ENCODE measurements at regions not wholly inside any gene's neighbourhood (a gene's known extent, or its start where the extent isn't known, plus 50 kb on each side); places are given as distances from the start of the nearest gene placed in this dataset.

DNA sequence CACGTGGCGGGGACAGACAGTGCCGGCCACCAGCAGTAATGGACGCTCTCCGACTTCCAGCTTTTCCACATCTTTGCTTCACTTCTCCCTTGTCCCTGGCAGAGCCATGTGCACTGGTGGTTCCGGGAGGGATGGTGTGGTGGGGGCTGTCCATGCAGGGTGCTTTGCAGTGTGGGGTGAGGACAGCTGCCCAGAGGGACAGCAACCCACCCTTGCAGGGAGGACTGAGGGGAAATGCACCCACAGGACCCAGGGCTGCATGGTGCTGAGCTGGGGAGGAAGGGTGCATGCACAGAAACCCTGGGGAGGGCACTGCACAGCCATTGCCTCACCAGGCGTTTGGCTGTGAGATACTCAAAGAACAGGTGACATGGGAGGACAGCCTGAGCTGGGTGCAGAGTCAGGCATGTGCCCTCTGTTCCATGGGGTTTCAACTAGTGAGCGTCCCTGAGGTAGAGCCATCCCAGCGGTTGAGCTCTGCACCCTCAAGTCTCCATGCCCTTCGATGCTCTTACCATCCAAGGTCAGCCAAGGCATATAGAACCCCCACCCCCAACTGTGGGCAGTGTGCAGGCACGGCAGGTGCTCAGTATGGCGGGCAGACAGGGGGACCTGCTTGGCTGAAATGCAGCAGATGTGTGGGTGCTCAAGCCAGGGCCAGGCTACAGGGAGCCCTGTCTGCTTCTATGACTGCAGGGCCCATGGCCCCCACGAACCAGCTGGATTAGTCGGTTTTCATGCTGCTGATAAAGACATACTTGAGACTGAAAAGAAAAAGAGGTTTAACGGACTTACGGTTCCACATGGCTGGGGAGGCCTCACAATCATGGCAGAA, 239.7 kb downstream of the TTLL2 start:
- no peak for TF ChIP-seq CBFB (CRISPR knock-in tag; IDR thresholded peaks at IDR 0.05)
- TF ChIP-seq TARDBP (IDR thresholded peaks at IDR 0.05): no peak
- TF ChIP-seq, protein P1, sequence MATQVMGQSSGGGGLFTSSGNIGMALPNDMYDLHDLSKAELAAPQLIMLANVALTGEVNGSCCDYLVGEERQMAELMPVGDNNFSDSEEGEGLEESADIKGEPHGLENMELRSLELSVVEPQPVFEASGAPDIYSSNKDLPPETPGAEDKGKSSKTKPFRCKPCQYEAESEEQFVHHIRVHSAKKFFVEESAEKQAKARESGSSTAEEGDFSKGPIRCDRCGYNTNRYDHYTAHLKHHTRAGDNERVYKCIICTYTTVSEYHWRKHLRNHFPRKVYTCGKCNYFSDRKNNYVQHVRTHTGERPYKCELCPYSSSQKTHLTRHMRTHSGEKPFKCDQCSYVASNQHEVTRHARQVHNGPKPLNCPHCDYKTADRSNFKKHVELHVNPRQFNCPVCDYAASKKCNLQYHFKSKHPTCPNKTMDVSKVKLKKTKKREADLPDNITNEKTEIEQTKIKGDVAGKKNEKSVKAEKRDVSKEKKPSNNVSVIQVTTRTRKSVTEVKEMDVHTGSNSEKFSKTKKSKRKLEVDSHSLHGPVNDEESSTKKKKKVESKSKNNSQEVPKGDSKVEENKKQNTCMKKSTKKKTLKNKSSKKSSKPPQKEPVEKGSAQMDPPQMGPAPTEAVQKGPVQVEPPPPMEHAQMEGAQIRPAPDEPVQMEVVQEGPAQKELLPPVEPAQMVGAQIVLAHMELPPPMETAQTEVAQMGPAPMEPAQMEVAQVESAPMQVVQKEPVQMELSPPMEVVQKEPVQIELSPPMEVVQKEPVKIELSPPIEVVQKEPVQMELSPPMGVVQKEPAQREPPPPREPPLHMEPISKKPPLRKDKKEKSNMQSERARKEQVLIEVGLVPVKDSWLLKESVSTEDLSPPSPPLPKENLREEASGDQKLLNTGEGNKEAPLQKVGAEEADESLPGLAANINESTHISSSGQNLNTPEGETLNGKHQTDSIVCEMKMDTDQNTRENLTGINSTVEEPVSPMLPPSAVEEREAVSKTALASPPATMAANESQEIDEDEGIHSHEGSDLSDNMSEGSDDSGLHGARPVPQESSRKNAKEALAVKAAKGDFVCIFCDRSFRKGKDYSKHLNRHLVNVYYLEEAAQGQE (IDR thresholded peaks at IDR 0.05; ENCODE audit: borderline replicate concordance): no peak
- TF ChIP-seq, protein P1 (CRISPR knock-in tag; IDR thresholded peaks at IDR 0.05; ENCODE audit: low read depth): no peak
- TF ChIP-seq ZBTB1 (CRISPR knock-in tag; IDR thresholded peaks at IDR 0.05; ENCODE audit: borderline replicate concordance, low read depth): no peak
- no peak for TF ChIP-seq HDAC1 (IDR thresholded peaks at IDR 0.05)
- TF ChIP-seq, protein P2, sequence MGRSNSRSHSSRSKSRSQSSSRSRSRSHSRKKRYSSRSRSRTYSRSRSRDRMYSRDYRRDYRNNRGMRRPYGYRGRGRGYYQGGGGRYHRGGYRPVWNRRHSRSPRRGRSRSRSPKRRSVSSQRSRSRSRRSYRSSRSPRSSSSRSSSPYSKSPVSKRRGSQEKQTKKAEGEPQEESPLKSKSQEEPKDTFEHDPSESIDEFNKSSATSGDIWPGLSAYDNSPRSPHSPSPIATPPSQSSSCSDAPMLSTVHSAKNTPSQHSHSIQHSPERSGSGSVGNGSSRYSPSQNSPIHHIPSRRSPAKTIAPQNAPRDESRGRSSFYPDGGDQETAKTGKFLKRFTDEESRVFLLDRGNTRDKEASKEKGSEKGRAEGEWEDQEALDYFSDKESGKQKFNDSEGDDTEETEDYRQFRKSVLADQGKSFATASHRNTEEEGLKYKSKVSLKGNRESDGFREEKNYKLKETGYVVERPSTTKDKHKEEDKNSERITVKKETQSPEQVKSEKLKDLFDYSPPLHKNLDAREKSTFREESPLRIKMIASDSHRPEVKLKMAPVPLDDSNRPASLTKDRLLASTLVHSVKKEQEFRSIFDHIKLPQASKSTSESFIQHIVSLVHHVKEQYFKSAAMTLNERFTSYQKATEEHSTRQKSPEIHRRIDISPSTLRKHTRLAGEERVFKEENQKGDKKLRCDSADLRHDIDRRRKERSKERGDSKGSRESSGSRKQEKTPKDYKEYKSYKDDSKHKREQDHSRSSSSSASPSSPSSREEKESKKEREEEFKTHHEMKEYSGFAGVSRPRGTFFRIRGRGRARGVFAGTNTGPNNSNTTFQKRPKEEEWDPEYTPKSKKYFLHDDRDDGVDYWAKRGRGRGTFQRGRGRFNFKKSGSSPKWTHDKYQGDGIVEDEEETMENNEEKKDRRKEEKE (IDR thresholded peaks at IDR 0.05; ENCODE audit: borderline replicate concordance in 1 of 2, control insufficient read depth in 1 of 2, low read depth in 2 of 2, low read length in 1 of 2): no peak
- TF ChIP-seq GTF2F1 (IDR thresholded peaks at IDR 0.05; ENCODE audit: low read depth, low read length): no peak
- TF ChIP-seq RAD21 (CRISPR knock-in tag; conservative IDR thresholded peaks at IDR 0.05 in 1 of 2, IDR thresholded peaks at IDR 0.05 in 1 of 2): no peak
- no peak for TF ChIP-seq NCOA1 (IDR thresholded peaks at IDR 0.05; ENCODE audit: low read depth)
- TF ChIP-seq, protein P3, sequence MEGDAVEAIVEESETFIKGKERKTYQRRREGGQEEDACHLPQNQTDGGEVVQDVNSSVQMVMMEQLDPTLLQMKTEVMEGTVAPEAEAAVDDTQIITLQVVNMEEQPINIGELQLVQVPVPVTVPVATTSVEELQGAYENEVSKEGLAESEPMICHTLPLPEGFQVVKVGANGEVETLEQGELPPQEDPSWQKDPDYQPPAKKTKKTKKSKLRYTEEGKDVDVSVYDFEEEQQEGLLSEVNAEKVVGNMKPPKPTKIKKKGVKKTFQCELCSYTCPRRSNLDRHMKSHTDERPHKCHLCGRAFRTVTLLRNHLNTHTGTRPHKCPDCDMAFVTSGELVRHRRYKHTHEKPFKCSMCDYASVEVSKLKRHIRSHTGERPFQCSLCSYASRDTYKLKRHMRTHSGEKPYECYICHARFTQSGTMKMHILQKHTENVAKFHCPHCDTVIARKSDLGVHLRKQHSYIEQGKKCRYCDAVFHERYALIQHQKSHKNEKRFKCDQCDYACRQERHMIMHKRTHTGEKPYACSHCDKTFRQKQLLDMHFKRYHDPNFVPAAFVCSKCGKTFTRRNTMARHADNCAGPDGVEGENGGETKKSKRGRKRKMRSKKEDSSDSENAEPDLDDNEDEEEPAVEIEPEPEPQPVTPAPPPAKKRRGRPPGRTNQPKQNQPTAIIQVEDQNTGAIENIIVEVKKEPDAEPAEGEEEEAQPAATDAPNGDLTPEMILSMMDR (IDR thresholded peaks at IDR 0.05 in 2 of 3, conservative IDR thresholded peaks at IDR 0.05 in 1 of 3; ENCODE audit: insufficient read depth in 2 of 3, low read depth in 1 of 3, low read length in 3 of 3): no peak
- no peak for TF ChIP-seq SP1 (CRISPR knock-in tag; IDR thresholded peaks at IDR 0.05)
